ENCODE measurements at regions not wholly inside any gene's neighbourhood (a gene's known extent, or its start where the extent isn't known, plus 50 kb on each side); places are given as distances from the start of the nearest gene placed in this dataset.
A peak's percentile ranks its signal among the peaks of the same experiment; 100 is the strongest.
"Not testable (repeated sequence)": the region's sequence is repeated elsewhere in the genome, so short reads cannot be mapped to it uniquely, and the experiment has no call there.

GRCh38 chr6:79808921-79809320 lies 138.4 kb downstream of the ELOVL4 start:
- no peak for DNase-seq (ENCODE audit: low read depth)

GRCh38 chr6:79806661-79807060 lies 140.7 kb downstream of the ELOVL4 start:
- not testable (repeated sequence) for DNase-seq (ENCODE audit: low read depth)

- no peak for DNase-seq (ENCODE audit: low read depth)
Observed at GRCh38 chr6:79804732-79805131, 142.6 kb downstream of the ELOVL4 start.

GRCh38 chr6:79803917-79804316 lies 143.4 kb downstream of the ELOVL4 start:
- no peak for DNase-seq (ENCODE audit: low read depth)

- no peak for DNase-seq (ENCODE audit: low read depth)
Observed at GRCh38 chr6:79802657-79803300, 144.6 kb downstream of the ELOVL4 start.

GRCh38 chr6:79801362-79801761 lies 146.0 kb downstream of the ELOVL4 start:
- DNase-seq (ENCODE audit: low read depth): no peak

- no peak for DNase-seq (ENCODE audit: low read depth)
Observed at GRCh38 chr6:79798841-79799240, 148.5 kb downstream of the ELOVL4 start.

GRCh38 chr6:79797912-79798311 lies 149.4 kb downstream of the ELOVL4 start:
- DNase-seq (ENCODE audit: low read depth): no peak

- no peak for DNase-seq (ENCODE audit: low read depth)
Observed at GRCh38 chr6:79797163-79797764, 150.1 kb downstream of the ELOVL4 start.

GRCh38 chr6:79796197-79796596 lies 151.2 kb downstream of the ELOVL4 start:
- DNase-seq (ENCODE audit: low read depth): no peak

GRCh38 chr6:79789896-79790295 lies 157.5 kb downstream of the ELOVL4 start:
- DNase-seq (ENCODE audit: low read depth): no peak

GRCh38 chr6:79788756-79789155 lies 157.6 kb downstream of the SH3BGRL2 start:
- DNase-seq (ENCODE audit: low read depth): no peak

- no peak for DNase-seq (ENCODE audit: low read depth)
Observed at GRCh38 chr6:79787626-79788025, 156.5 kb downstream of the SH3BGRL2 start.

- no peak for DNase-seq (ENCODE audit: low read depth)
Observed at GRCh38 chr6:79784395-79784753, 153.2 kb downstream of the SH3BGRL2 start.

GRCh38 chr6:79783670-79784394 lies 152.7 kb downstream of the SH3BGRL2 start:
- DNase-seq (ENCODE audit: low read depth): no peak

- DNase-seq (ENCODE audit: low read depth): no peak
Observed at GRCh38 chr6:79782792-79783580, 151.9 kb downstream of the SH3BGRL2 start.

GRCh38 chr6:79781916-79782315 lies 150.8 kb downstream of the SH3BGRL2 start:
- DNase-seq (ENCODE audit: low read depth): no peak

- no peak for DNase-seq (ENCODE audit: low read depth)
Observed at GRCh38 chr6:79780881-79781280, 149.8 kb downstream of the SH3BGRL2 start.

- no peak for DNase-seq (ENCODE audit: low read depth)
Observed at GRCh38 chr6:79778816-79779215, 147.7 kb downstream of the SH3BGRL2 start.

- DNase-seq (ENCODE audit: low read depth): peak; percentile 75
Observed at GRCh38 chr6:79777713-79778579, 146.8 kb downstream of the SH3BGRL2 start.

- no peak for DNase-seq (ENCODE audit: low read depth)
Observed at GRCh38 chr6:79776076-79776475, 144.9 kb downstream of the SH3BGRL2 start.

- DNase-seq (ENCODE audit: low read depth): no peak
Observed at GRCh38 chr6:79775222-79775621, 144.1 kb downstream of the SH3BGRL2 start.

All from ELR (cell line).